HG03439 (cell line): ENCODE measurements at regions not wholly inside any gene's neighbourhood (a gene's known extent, or its start where the extent isn't known, plus 50 kb on each side); places are given as distances from the start of the nearest gene placed in this dataset.

Experiments
- ATAC-seq: cut with Tn5 transposase; IDR thresholded peaks from one replicate; pipeline ENCODE4 v1.9.1; 2021; ENCODE audit warnings: mild to moderate bottlenecking, moderate library complexity; ENCODE audit not compliant: unreplicated experiment

GRCh38 chr6:22804620-22805261 lies 235.4 kb downstream of the HDGFL1 start:
- ATAC-seq, result no peak

- no peak for ATAC-seq
Observed at GRCh38 chr6:22807261-22807660, 237.9 kb downstream of the HDGFL1 start.

GRCh38 chr6:22807818-22808217 lies 238.5 kb downstream of the HDGFL1 start:
- no peak for ATAC-seq

GRCh38 chr6:22808466-22808865 lies 239.1 kb downstream of the HDGFL1 start:
- no peak for ATAC-seq

GRCh38 chr6:22809370-22809769 lies 240.0 kb downstream of the HDGFL1 start:
- no peak for ATAC-seq

GRCh38 chr6:22819209-22819608 lies 249.8 kb downstream of the HDGFL1 start:
- no peak for ATAC-seq

- ATAC-seq, result no peak
Observed at GRCh38 chr6:22821664-22822320, 252.4 kb downstream of the HDGFL1 start.

GRCh38 chr6:22825210-22825609 lies 255.8 kb downstream of the HDGFL1 start:
- ATAC-seq, result no peak

- ATAC-seq, result no peak
Observed at GRCh38 chr6:22826961-22827360, 257.6 kb downstream of the HDGFL1 start.

GRCh38 chr6:22827760-22828159 lies 258.4 kb downstream of the HDGFL1 start:
- no peak for ATAC-seq

GRCh38 chr6:22828179-22829062 lies 259.1 kb downstream of the HDGFL1 start:
- no peak for ATAC-seq

GRCh38 chr6:22829070-22829469 lies 259.7 kb downstream of the HDGFL1 start:
- no peak for ATAC-seq

GRCh38 chr6:22830463-22830862 lies 261.1 kb downstream of the HDGFL1 start:
- no peak for ATAC-seq

GRCh38 chr6:22833191-22833590 lies 263.8 kb downstream of the HDGFL1 start:
- ATAC-seq, result no peak

GRCh38 chr6:22838345-22838744 lies 269.0 kb downstream of the HDGFL1 start:
- no peak for ATAC-seq

GRCh38 chr6:22845467-22845866 lies 276.1 kb downstream of the HDGFL1 start:
- no peak for ATAC-seq

GRCh38 chr6:22848121-22848520 lies 278.8 kb downstream of the HDGFL1 start:
- ATAC-seq, result no peak

- no peak for ATAC-seq
Observed at GRCh38 chr6:22849921-22850320, 280.6 kb downstream of the HDGFL1 start.

- ATAC-seq, result no peak
Observed at GRCh38 chr6:22852101-22852500, 282.7 kb downstream of the HDGFL1 start.

- ATAC-seq, result no peak
Observed at GRCh38 chr6:22873513-22874136, 304.3 kb downstream of the HDGFL1 start.

GRCh38 chr6:22875845-22876244 lies 306.5 kb downstream of the HDGFL1 start:
- no peak for ATAC-seq
